Breast epithelium (tissue), 4 donors: ENCODE measurements at regions not wholly inside any gene's neighbourhood (a gene's known extent, or its start where the extent isn't known, plus 50 kb on each side); places are given as distances from the start of the nearest gene placed in this dataset.

Source experiments
- DNase-seq, 2 donors: peaks; one replicate each; pipeline ENCODE4 v3.0.0-alpha.2; 2019; ENCODE audit warnings: low spot score in 2 of 2
- H3K27ac ChIP-seq, 2 donors: fragments of 200-600 bp; sonication (generic) in 1 of 2; one replicate each; pipeline ENCODE4 v1.5.1; 2016 to 2019; ENCODE audit warnings: mild to moderate bottlenecking in 1 of 2
- H3K27me3 ChIP-seq, 2 donors: fragments of 200-600 bp; sonication (generic) in 1 of 2; one replicate each; pipeline versions ENCODE4 v1.5.1 to v1.6.0; 2017 to 2019; ENCODE audit warnings: control low read depth in 1 of 2, mild to moderate bottlenecking in 1 of 2
- H3K36me3 ChIP-seq: fragments of 200-600 bp; one replicate; pipeline ENCODE4 v1.5.1; 2019
- H3K4me1 ChIP-seq, 2 donors: fragments of 200-600 bp; sonication (generic); one replicate each; pipeline ENCODE4 v1.5.1; 2016 to 2019; ENCODE audit warnings: control low read depth in 1 of 2
- H3K4me3 ChIP-seq, 3 donors: fragments of 200-600 bp; sonication (generic); 1 replicate in 2 of 3; 2 replicates in 1 of 3; pipeline ENCODE4 v1.5.1; 2016 to 2019; ENCODE audit warnings: mild to moderate bottlenecking in 3 of 3, moderate library complexity in 2 of 3
- H3K9me3 ChIP-seq, 2 donors: fragments of 200-600 bp; sonication (generic) in 1 of 2; one replicate each; pipeline ENCODE4 v1.5.1; 2016 to 2019; ENCODE audit warnings: control low read depth in 1 of 2
- CTCF ChIP-seq, 3 donors: fragments of 450-650 bp; IDR thresholded peaks; one replicate each; pipeline ENCODE4 v1.5.1; 2016 to 2017; ENCODE audit warnings: antibody characterized with exemption in 3 of 3, mild to moderate bottlenecking in 3 of 3, moderate library complexity in 3 of 3
- POLR2A ChIP-seq: fragments of 450-650 bp; IDR thresholded peaks from one replicate; pipeline ENCODE4 v1.6.1; 2016; ENCODE audit warnings: antibody characterized with exemption, mild to moderate bottlenecking, moderate library complexity
- POLR2AphosphoS5 ChIP-seq, 3 donors: sonication (generic); formaldehyde crosslinking; IDR thresholded peaks; one replicate each; pipeline ENCODE4 v1.6.1; 2017; ENCODE audit warnings: antibody characterized with exemption in 3 of 3
- intact Hi-C: fragments of 100-400 bp; cut with DNase I; formaldehyde crosslinking; loops from one replicate; pipeline ENCODE4 v1.15.1; 2023; ENCODE audit warnings: low total_unique reads

GRCh38 chr10:7014721-7015120 lies 396.1 kb downstream of the SFMBT2 start:
- no peaks in the 10 kb centered on the region for H3K27me3 ChIP-seq
- no peaks in the 10 kb centered on the region for H3K36me3 ChIP-seq
- no peak overlapping the region for H3K4me3 ChIP-seq
- TF ChIP-seq CTCF (IDR thresholded peaks at IDR 0.05): no peak
- TF ChIP-seq POLR2AphosphoS5 (IDR thresholded peaks at IDR 0.05): no peak
- TF ChIP-seq POLR2A: no peak
- no peaks in the 10 kb centered on the region for H3K4me1 ChIP-seq
- H3K27ac ChIP-seq: no peak overlapping the region
- no peaks in the 10 kb centered on the region for H3K9me3 ChIP-seq
- no peak for DNase-seq
- intact Hi-C loops: no loop called here

GRCh38 chr10:7011994-7012393 lies 398.8 kb downstream of the SFMBT2 start:
- Histone ChIP-seq H3K36me3 (no peaks in the 10 kb centered on the region), H3K4me3 (no peak overlapping the region), H3K4me1 (no peaks in the 10 kb centered on the region), H3K9me3 (no peaks in the 10 kb centered on the region), H3K27me3 (no peaks in the 10 kb centered on the region), H3K27ac (no peak overlapping the region)
- intact Hi-C loops: no loop called here
- TF ChIP-seq CTCF (IDR thresholded peaks at IDR 0.05): no peak
- no peak for TF ChIP-seq POLR2AphosphoS5 (IDR thresholded peaks at IDR 0.05)
- TF ChIP-seq POLR2A: no peak
- DNase-seq: no peak

- intact Hi-C loops: loop anchor here (10.0 kb wide), 1 partner anchor 1236 kb away; no protein-coding TSS in a partner anchor
- TF ChIP-seq CTCF (IDR thresholded peaks at IDR 0.05): no peak
- H3K9me3 ChIP-seq: no peaks in the 10 kb centered on the region
These were observed 402.2 kb downstream of the SFMBT2 start for GRCh38 chr10:7008645-7009044.

GRCh38 chr10:7007600-7008190 lies 403.1 kb downstream of the SFMBT2 start:
- Histone ChIP-seq H3K4me3 (no peak overlapping the region), H3K9me3 (no peaks in the 10 kb centered on the region), H3K27ac (no peak overlapping the region), H3K36me3 (no peaks in the 10 kb centered on the region), H3K27me3 (no peaks in the 10 kb centered on the region), H3K4me1 (no peaks in the 10 kb centered on the region)
- DNase-seq: no peak
- intact Hi-C loops: loop anchor here (10.0 kb wide), 1 partner anchor 1237 kb away; no protein-coding TSS in a partner anchor
- TF ChIP-seq POLR2AphosphoS5 (IDR thresholded peaks at IDR 0.05): no peak
- TF ChIP-seq POLR2A: no peak

More at GRCh38 chr10:7008645-7009044, 402.2 kb downstream of the SFMBT2 start:
- Histone ChIP-seq H3K36me3 (no peaks in the 10 kb centered on the region), H3K4me3 (no peak overlapping the region), H3K27me3 (no peaks in the 10 kb centered on the region), H3K4me1 (no peaks in the 10 kb centered on the region), H3K27ac (no peak overlapping the region)
- DNase-seq: no peak

GRCh38 chr10:7006566-7006965 lies 404.3 kb downstream of the SFMBT2 start:
- Histone ChIP-seq H3K9me3 (no peaks in the 10 kb centered on the region), H3K27ac (no peak overlapping the region), H3K4me3 (no peak overlapping the region), H3K27me3 (no peaks in the 10 kb centered on the region), H3K36me3 (no peaks in the 10 kb centered on the region), H3K4me1 (no peaks in the 10 kb centered on the region)
- no peak for DNase-seq
- TF ChIP-seq CTCF (IDR thresholded peaks at IDR 0.05): no peak
- no peak for TF ChIP-seq POLR2AphosphoS5 (IDR thresholded peaks at IDR 0.05)
- TF ChIP-seq POLR2A: no peak
- intact Hi-C loops: loop anchor here (10.0 kb wide), 1 partner anchor 1238 kb away; no protein-coding TSS in a partner anchor
